Suprapubic skin (tissue), 4 donors: ENCODE measurements at regions not wholly inside any gene's neighbourhood (a gene's known extent, or its start where the extent isn't known, plus 50 kb on each side); places are given as distances from the start of the nearest gene placed in this dataset.

Experiments
- DNase-seq, 2 donors: peaks; one replicate each; pipeline ENCODE4 v3.0.0-alpha.2; 2019; ENCODE audit warnings: low spot score in 2 of 2
- H3K27ac ChIP-seq: fragments of 200-600 bp; sonication (generic); one replicate; pipeline ENCODE4 v1.5.1; 2019
- H3K27me3 ChIP-seq: fragments of 200-600 bp; sonication (generic); one replicate; pipeline ENCODE4 v1.5.1; 2019
- H3K36me3 ChIP-seq: fragments of 200-600 bp; sonication (generic); one replicate; pipeline ENCODE4 v1.5.1; 2019
- H3K4me1 ChIP-seq: fragments of 200-600 bp; sonication (generic); one replicate; pipeline ENCODE4 v1.5.1; 2019
- H3K4me3 ChIP-seq: fragments of 200-600 bp; sonication (generic); one replicate; pipeline ENCODE4 v1.5.1; 2019; ENCODE audit warnings: mild to moderate bottlenecking
- H3K9me3 ChIP-seq: fragments of 200-600 bp; sonication (generic); one replicate; pipeline ENCODE4 v1.5.1; 2019
- EP300 ChIP-seq: sonication (generic); formaldehyde crosslinking; IDR thresholded peaks from one replicate; pipeline ENCODE4 v1.6.1; 2017; ENCODE audit warnings: antibody characterized with exemption
- POLR2A ChIP-seq, 2 donors: fragments of 450-650 bp; IDR thresholded peaks; one replicate each; pipeline ENCODE4 v1.6.1; 2017; ENCODE audit warnings: antibody characterized with exemption in 2 of 2, mild to moderate bottlenecking in 2 of 2, moderate library complexity in 2 of 2
- POLR2AphosphoS5 ChIP-seq, 3 donors: sonication (generic); formaldehyde crosslinking; IDR thresholded peaks; one replicate each; pipeline ENCODE4 v1.6.1; 2017; ENCODE audit warnings: antibody characterized with exemption in 3 of 3
- WGBS: methylation state at CpG from one replicate; pipeline ENCODE4 v1.1.5; 2018; 5-methylcytosine and 5-hydroxymethylcytosine counted together
- TF ChIP-seq, protein P1 (sequence below), 2 donors: fragments of 200-600 bp in 1 of 2; fragments of 450-650 bp in 1 of 2; sonication (generic) in 1 of 2; IDR thresholded peaks; one replicate each; pipeline ENCODE4 v1.5.1; 2016 to 2019; ENCODE audit warnings: antibody characterized with exemption in 2 of 2, mild to moderate bottlenecking in 1 of 2, moderate library complexity in 1 of 2

DNA sequence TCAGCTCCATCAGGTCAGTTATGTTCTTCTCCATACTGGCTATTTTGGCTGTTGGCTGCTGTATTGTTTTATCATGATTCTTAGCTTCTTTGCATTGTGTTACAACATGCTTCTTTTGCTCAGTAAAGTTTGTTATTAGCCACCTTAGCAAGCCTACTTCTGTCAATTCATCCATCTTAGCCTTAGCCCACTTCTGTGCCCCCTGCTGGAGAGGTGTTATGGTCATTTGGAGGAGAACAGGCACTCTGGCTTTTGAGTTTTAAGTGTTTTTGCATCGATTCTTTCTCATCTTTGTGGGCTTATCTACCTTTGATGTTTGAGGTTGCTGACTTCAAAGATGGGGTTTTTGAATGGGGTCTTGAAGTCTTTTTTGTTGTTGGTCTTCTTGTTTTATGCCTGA lies 204.6 kb upstream of the FOXP2 start:
- Histone ChIP-seq H3K27me3 (no peaks in the 10 kb centered on the region), H3K4me3 (no peak overlapping the region), H3K36me3 (no peaks in the 10 kb centered on the region), H3K27ac (no peak overlapping the region), H3K4me1 (no peaks in the 10 kb centered on the region), H3K9me3 (no peaks in the 10 kb centered on the region)
- DNase-seq, result no peak
- TF ChIP-seq POLR2AphosphoS5 (IDR thresholded peaks at IDR 0.05), result no peak
- TF ChIP-seq POLR2A (IDR thresholded peaks at IDR 0.05), result no peak
- TF ChIP-seq, protein P1, sequence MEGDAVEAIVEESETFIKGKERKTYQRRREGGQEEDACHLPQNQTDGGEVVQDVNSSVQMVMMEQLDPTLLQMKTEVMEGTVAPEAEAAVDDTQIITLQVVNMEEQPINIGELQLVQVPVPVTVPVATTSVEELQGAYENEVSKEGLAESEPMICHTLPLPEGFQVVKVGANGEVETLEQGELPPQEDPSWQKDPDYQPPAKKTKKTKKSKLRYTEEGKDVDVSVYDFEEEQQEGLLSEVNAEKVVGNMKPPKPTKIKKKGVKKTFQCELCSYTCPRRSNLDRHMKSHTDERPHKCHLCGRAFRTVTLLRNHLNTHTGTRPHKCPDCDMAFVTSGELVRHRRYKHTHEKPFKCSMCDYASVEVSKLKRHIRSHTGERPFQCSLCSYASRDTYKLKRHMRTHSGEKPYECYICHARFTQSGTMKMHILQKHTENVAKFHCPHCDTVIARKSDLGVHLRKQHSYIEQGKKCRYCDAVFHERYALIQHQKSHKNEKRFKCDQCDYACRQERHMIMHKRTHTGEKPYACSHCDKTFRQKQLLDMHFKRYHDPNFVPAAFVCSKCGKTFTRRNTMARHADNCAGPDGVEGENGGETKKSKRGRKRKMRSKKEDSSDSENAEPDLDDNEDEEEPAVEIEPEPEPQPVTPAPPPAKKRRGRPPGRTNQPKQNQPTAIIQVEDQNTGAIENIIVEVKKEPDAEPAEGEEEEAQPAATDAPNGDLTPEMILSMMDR (IDR thresholded peaks at IDR 0.05), result no peak
- TF ChIP-seq EP300, result no peak
- WGBS, result 91% methylated on average over 1 of the region's 1 CpG

DNA sequence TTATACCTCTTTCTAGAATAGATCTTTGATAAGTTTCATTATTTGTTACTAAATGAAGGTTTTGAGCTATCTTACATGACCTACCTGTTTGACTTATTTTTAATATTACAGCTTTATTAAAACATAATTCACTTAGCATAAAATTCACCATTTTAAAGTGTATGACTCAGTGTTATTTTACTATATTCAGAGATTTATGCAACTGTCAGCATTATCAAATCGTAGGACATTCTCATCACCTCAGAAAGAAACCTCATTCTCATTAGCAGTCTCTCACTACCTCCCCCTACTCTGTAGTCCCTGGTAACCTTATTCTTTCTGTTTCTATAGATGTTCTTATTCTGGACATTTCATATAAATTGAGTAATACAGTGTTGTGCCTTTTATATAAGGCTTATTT lies 207.9 kb upstream of the FOXP2 start:
- H3K4me3 ChIP-seq, result no peak overlapping the region
- TF ChIP-seq POLR2A (IDR thresholded peaks at IDR 0.05) (no peak), EP300 (no peak), POLR2AphosphoS5 (IDR thresholded peaks at IDR 0.05) (no peak)
- TF ChIP-seq, protein P1 (IDR thresholded peaks at IDR 0.05), result no peak
- no peaks in the 10 kb centered on the region for H3K27me3 ChIP-seq
- DNase-seq, result no peak
- no peaks in the 10 kb centered on the region for H3K4me1 ChIP-seq
- H3K9me3 ChIP-seq, result no peaks in the 10 kb centered on the region
- H3K36me3 ChIP-seq, result no peaks in the 10 kb centered on the region
- H3K27ac ChIP-seq, result no peak overlapping the region
- WGBS, result 45% methylated on average over 1 of the region's 1 CpG

DNA sequence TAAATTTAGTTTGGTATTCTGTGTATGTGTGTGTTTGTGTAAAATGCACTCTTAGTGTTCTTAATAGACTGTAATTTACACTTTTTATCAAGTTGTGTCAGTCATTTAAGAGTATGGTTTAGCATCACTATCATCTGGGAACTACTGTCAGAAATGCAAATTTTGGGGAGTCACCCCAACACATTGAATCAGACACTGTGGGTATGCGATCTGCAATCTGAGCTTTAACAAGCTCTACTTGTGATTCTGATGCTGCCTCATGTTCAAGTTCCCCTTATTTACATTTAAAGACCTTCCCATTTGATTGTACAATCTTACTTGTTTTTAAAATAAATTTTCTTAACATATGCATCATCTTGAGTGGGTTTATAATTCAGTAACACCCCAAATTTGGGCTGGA lies 218.1 kb upstream of the FOXP2 start:
- Histone ChIP-seq H3K4me1 (no peaks in the 10 kb centered on the region), H3K27ac (no peak overlapping the region), H3K4me3 (no peak overlapping the region), H3K27me3 (no peaks in the 10 kb centered on the region), H3K36me3 (no peaks in the 10 kb centered on the region), H3K9me3 (no peaks in the 10 kb centered on the region)
- WGBS, result 93% methylated on average over 1 of the region's 1 CpG
- DNase-seq, result no peak
- TF ChIP-seq POLR2A (IDR thresholded peaks at IDR 0.05), result no peak
- TF ChIP-seq, protein P1 (IDR thresholded peaks at IDR 0.05), result no peak
- TF ChIP-seq EP300, result no peak
- no peak for TF ChIP-seq POLR2AphosphoS5 (IDR thresholded peaks at IDR 0.05)

DNA sequence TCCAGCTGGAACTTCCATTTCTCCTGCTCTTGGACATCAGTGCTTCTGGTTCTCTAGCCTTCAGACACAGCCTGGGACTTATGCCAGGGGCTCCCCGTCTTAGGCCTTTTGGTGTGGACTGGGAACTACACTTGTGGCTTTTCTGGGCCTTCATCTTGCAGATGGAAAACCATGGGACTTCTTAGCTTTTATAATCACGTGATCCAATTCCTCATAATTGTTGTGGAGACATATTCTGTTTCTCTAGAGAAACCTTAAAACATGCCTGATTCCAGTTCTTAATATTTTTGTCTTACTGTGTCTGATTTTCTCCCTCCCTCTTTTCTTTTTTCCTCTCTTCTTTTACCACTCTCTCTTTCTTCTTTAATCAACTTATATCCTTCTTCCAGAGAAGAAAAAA lies 224.2 kb upstream of the FOXP2 start:
- no peak for DNase-seq
- 66% methylated on average over 2 of the region's 2 CpGs for WGBS
- TF ChIP-seq EP300 (no peak), POLR2AphosphoS5 (IDR thresholded peaks at IDR 0.05) (no peak), POLR2A (IDR thresholded peaks at IDR 0.05) (no peak)
- TF ChIP-seq, protein P1 (IDR thresholded peaks at IDR 0.05), result no peak
- H3K4me3 ChIP-seq, result no peak overlapping the region
- H3K9me3 ChIP-seq, result no peaks in the 10 kb centered on the region
- no peaks in the 10 kb centered on the region for H3K27me3 ChIP-seq
- H3K36me3 ChIP-seq, result no peaks in the 10 kb centered on the region
- no peaks in the 10 kb centered on the region for H3K4me1 ChIP-seq
- H3K27ac ChIP-seq, result no peak overlapping the region

DNA sequence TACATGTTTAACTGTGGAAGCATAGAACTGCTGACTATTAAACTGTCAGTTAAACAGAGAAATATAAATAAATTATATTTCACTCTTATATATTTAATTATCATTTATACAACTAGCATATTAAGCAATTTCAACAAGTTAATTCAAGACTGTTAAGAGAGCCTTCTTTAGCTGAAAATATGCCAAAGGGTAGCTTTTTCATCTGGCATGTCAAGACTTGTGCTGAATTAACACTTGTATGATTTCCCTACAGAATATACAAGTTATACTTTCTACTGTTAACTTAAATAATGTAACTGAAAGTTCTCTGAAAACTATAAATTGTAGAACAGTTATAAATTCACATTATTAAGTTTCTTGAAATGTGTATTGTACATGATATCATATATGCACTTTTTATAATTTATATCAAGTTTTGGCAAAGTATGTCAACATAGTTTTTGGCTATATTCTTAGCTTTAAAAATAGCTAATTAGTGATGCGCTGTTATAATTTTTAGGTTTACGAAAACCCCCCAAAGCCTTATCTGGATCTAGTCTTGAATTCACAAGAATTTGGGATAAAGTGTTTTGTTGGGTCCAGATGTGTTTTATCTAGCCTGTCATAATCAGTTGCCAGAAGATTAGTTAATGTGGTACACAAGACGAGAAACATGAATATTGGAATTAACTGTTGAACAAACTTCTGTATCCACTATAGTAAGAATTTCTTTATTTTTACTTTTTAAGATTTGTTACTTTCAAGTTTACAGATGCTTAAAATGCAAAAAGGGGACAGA lies 231.1 kb upstream of the FOXP2 start:
- Histone ChIP-seq H3K36me3 (no peaks in the 10 kb centered on the region), H3K27ac (no peak overlapping the region), H3K9me3 (no peaks in the 10 kb centered on the region), H3K4me1 (no peaks in the 10 kb centered on the region), H3K27me3 (no peaks in the 10 kb centered on the region), H3K4me3 (no peak overlapping the region)
- no peak for DNase-seq
- TF ChIP-seq EP300, result no peak
- no peak for TF ChIP-seq POLR2A (IDR thresholded peaks at IDR 0.05)
- no peak for TF ChIP-seq POLR2AphosphoS5 (IDR thresholded peaks at IDR 0.05)
- TF ChIP-seq, protein P1 (IDR thresholded peaks at IDR 0.05), result no peak
- WGBS, result 48% methylated on average over 3 of the region's 3 CpGs
